Keratinocyte (primary cell): ENCODE measurements at regions not wholly inside any gene's neighbourhood (a gene's known extent, or its start where the extent isn't known, plus 50 kb on each side); places are given as distances from the start of the nearest gene placed in this dataset.

Experiments used
- DNase-seq: peaks from one replicate; pipeline ENCODE4 v3.0.0-alpha.2; 2011; ENCODE audit warnings: low read depth, missing footprints, low spot score
- FAIRE-seq: peaks from 2 replicates; lab custom pipeline; 2011; peaks lifted over from hg19 to GRCh38; lab: Jason Lieb, UNC
- H2AFZ ChIP-seq: 2 replicates; pipeline ENCODE4 v1.6.0; 2012; ENCODE audit warnings: low read length, control low read depth, inconsistent platforms; ENCODE audit not compliant: control insufficient read depth
- H3K27ac ChIP-seq: 2 replicates; pipeline ENCODE4 v1.5.1; 2011; ENCODE audit warnings: low read length; ENCODE audit not compliant: control insufficient read depth, insufficient read depth
- H3K27me3 ChIP-seq: 3 replicates; pipeline ENCODE4 v1.6.0; 2011; ENCODE audit warnings: low read length; ENCODE audit not compliant: control insufficient read depth, insufficient read depth; ENCODE audit errors: extremely low read depth
- H3K36me3 ChIP-seq, 2 experiments: 2 replicates in 1 of 2; 3 replicates in 1 of 2; pipeline ENCODE4 v1.5.1; 2011; ENCODE audit warnings: low read length in 2 of 2, mild to moderate bottlenecking in 1 of 2; ENCODE audit not compliant: control insufficient read depth in 2 of 2, insufficient read depth in 2 of 2; ENCODE audit errors: extremely low read depth in 1 of 2
- H3K4me1 ChIP-seq: 3 replicates; pipeline ENCODE4 v1.5.1; 2011; ENCODE audit warnings: low read length; ENCODE audit not compliant: control insufficient read depth, insufficient read depth; ENCODE audit errors: extremely low read depth
- H3K4me2 ChIP-seq: 3 replicates; pipeline ENCODE4 v1.6.0; 2011; ENCODE audit warnings: low read depth, low read length; ENCODE audit not compliant: control insufficient read depth, insufficient read depth; ENCODE audit errors: extremely low read depth
- H3K4me3 ChIP-seq, 3 experiments: fragments of 200-600 bp in 1 of 3; sonication (generic) in 1 of 3; 2 replicates in 2 of 3; 3 replicates in 1 of 3; pipeline ENCODE4 v1.5.1; 2011 to 2016; ENCODE audit warnings: low read length in 3 of 3, mild to moderate bottlenecking in 3 of 3, control low read depth in 2 of 3, inconsistent platforms in 1 of 3, low read depth in 1 of 3, mixed read lengths in 1 of 3, mixed run types in 1 of 3, moderate library complexity in 1 of 3; ENCODE audit not compliant: control insufficient read depth in 2 of 3, insufficient read depth in 2 of 3; ENCODE audit errors: extremely low read depth in 1 of 3
- H3K79me2 ChIP-seq: 2 replicates; pipeline ENCODE4 v1.6.0; 2012; ENCODE audit warnings: low read length; ENCODE audit not compliant: control insufficient read depth, insufficient read depth
- H3K9ac ChIP-seq: 3 replicates; pipeline ENCODE4 v1.6.0; 2011; ENCODE audit warnings: low read length; ENCODE audit not compliant: control insufficient read depth, insufficient read depth; ENCODE audit errors: extremely low read depth
- H3K9me1 ChIP-seq: 3 replicates; pipeline ENCODE4 v1.6.0; 2011; ENCODE audit warnings: low read length; ENCODE audit not compliant: control insufficient read depth, insufficient read depth; ENCODE audit errors: extremely low read depth
- H3K9me3 ChIP-seq: 2 replicates; pipeline ENCODE4 v1.5.1; 2012; ENCODE audit warnings: low read depth, low read length; ENCODE audit not compliant: control insufficient read depth
- H4K20me1 ChIP-seq: 3 replicates; pipeline ENCODE4 v1.6.0; 2011; ENCODE audit warnings: low read length; ENCODE audit not compliant: control insufficient read depth, insufficient read depth; ENCODE audit errors: extremely low read depth
- EZH2 ChIP-seq: IDR thresholded peaks from one replicate; pipeline ENCODE4 v1.6.1; 2012; ENCODE audit warnings: inconsistent platforms, mild to moderate bottlenecking, low read length, moderate library complexity
- dilution Hi-C: fragments of 300-500 bp; cut with MboI; formaldehyde crosslinking; loops from one replicate; pipeline ENCODE4 v1.7.0; 2020; ENCODE audit warnings: low sequenced_read_pairs; ENCODE audit not compliant: extremely low pct_ligation_motif_present
- TF ChIP-seq, protein P1 (sequence below), 3 experiments: IDR thresholded peaks in 1 of 3; conservative IDR thresholded peaks in 1 of 3; optimal IDR thresholded peaks in 1 of 3; 2 replicates in 2 of 3; 3 replicates in 1 of 3; pipeline versions ENCODE3 to v1.5.1; 2011; ENCODE audit warnings: low read length in 3 of 3, mild to moderate bottlenecking in 3 of 3, moderate library complexity in 2 of 3, control low read depth in 1 of 3, inconsistent platforms in 1 of 3; ENCODE audit not compliant: insufficient read depth in 2 of 3; ENCODE audit errors: extremely low read depth in 1 of 3

DNA sequence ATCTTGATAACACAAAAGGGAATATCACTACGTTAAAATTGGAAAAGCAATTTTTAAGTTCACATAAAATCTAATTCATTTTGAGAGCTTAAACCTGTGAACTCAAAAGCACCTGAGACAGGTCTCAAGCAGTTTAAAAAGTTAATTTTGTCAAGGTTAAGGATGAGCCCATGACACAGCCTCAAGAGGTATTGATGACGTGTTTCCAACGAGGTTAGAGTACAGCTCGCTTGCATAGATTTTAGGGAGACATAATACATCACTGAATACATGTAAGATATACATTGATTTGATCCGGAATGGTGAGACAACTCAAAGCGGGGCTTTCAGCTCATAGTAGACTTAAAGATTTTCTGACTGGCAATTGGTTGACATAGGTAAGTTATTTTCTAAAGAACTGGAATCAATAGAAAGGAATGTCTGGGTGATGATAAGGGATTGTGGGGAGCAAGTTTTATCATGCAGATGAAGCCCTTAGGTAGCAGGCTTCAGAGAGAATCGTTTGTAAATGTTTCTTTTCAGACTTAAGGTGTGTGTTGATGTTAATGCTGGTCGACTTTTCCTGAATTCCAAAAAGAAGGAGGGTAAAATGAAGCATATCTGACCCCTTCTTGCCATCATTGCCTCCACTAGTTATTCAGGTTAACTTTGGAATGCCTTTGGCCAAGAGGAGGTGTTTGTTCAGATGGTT, 2890.6 kb downstream of the PCDH9 start:
- Histone ChIP-seq H3K27ac (no peak overlapping the region), H4K20me1 (no peaks in the 10 kb centered on the region), H3K4me2 (no peak overlapping the region), H3K4me1 (no peaks in the 10 kb centered on the region), H3K9me3 (no peaks in the 10 kb centered on the region), H3K4me3 (no peak overlapping the region), H3K27me3 (no peaks in the 10 kb centered on the region), H3K36me3 (no peaks in the 10 kb centered on the region), H3K79me2 (no peaks in the 10 kb centered on the region), H2AFZ (no peak overlapping the region), H3K9ac (no peak overlapping the region), H3K9me1 (no peaks in the 10 kb centered on the region)
- no peak for DNase-seq
- dilution Hi-C loops = no loop called here
- no peak for TF ChIP-seq EZH2
- TF ChIP-seq, protein P1, sequence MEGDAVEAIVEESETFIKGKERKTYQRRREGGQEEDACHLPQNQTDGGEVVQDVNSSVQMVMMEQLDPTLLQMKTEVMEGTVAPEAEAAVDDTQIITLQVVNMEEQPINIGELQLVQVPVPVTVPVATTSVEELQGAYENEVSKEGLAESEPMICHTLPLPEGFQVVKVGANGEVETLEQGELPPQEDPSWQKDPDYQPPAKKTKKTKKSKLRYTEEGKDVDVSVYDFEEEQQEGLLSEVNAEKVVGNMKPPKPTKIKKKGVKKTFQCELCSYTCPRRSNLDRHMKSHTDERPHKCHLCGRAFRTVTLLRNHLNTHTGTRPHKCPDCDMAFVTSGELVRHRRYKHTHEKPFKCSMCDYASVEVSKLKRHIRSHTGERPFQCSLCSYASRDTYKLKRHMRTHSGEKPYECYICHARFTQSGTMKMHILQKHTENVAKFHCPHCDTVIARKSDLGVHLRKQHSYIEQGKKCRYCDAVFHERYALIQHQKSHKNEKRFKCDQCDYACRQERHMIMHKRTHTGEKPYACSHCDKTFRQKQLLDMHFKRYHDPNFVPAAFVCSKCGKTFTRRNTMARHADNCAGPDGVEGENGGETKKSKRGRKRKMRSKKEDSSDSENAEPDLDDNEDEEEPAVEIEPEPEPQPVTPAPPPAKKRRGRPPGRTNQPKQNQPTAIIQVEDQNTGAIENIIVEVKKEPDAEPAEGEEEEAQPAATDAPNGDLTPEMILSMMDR (optimal IDR thresholded peaks at IDR 0.05 in 1 of 3, IDR thresholded peaks at IDR 0.05 in 1 of 3, conservative IDR thresholded peaks at IDR 0.05 in 1 of 3; ENCODE audit: extremely low read depth in 1 of 3, insufficient read depth in 2 of 3, low read length in 3 of 3) = no peak
- no peak for FAIRE-seq

GRCh38 chr13:64338671-64339070, 2891.5 kb downstream of the PCDH9 start:
- Histone ChIP-seq H3K36me3 (no peaks in the 10 kb centered on the region), H3K4me1 (no peaks in the 10 kb centered on the region), H3K9ac (no peak overlapping the region), H3K79me2 (no peaks in the 10 kb centered on the region), H3K27me3 (no peaks in the 10 kb centered on the region), H4K20me1 (no peaks in the 10 kb centered on the region), H3K4me2 (no peak overlapping the region), H3K4me3 (no peak overlapping the region), H3K9me3 (no peaks in the 10 kb centered on the region), H2AFZ (no peak overlapping the region), H3K27ac (no peak overlapping the region), H3K9me1 (no peaks in the 10 kb centered on the region)
- no peak for TF ChIP-seq EZH2
- TF ChIP-seq, protein P1 (optimal IDR thresholded peaks at IDR 0.05 in 1 of 3, IDR thresholded peaks at IDR 0.05 in 1 of 3, conservative IDR thresholded peaks at IDR 0.05 in 1 of 3; ENCODE audit: extremely low read depth in 1 of 3, insufficient read depth in 2 of 3, low read length in 3 of 3) = no peak
- dilution Hi-C loops = no loop called here
- no peak for DNase-seq
- FAIRE-seq = no peak
